NOMO-1 treated with DMSO at 0.1 percent for 48 hours (cell line): ENCODE measurements at regions not wholly inside any gene's neighbourhood (a gene's known extent, or its start where the extent isn't known, plus 50 kb on each side); places are given as distances from the start of the nearest gene placed in this dataset.

Source experiments
- DNase-seq: peaks from one replicate; lab custom pipeline; 2025; ENCODE audit not compliant: unreplicated experiment; lab: John Stamatoyannopoulos, UW

- DNase-seq: no peak
These were observed 335.7 kb upstream of the NCAM2 start for GRCh38 chr21:20662514-20662913.

GRCh38 chr21:20667931-20668330, 330.3 kb upstream of the NCAM2 start:
- no peak for DNase-seq

- DNase-seq: no peak
These were observed 312.7 kb upstream of the NCAM2 start for GRCh38 chr21:20685475-20685874.

- no peak for DNase-seq
These were observed 299.6 kb upstream of the NCAM2 start for GRCh38 chr21:20698585-20698984.

- no peak for DNase-seq
These were observed 297.0 kb upstream of the NCAM2 start for GRCh38 chr21:20701235-20701634.

GRCh38 chr21:20703112-20703767, 295.0 kb upstream of the NCAM2 start:
- no peak for DNase-seq

- no peak for DNase-seq
These were observed 277.6 kb upstream of the NCAM2 start for GRCh38 chr21:20720623-20721022.

- DNase-seq: no peak
These were observed 277.1 kb upstream of the NCAM2 start for GRCh38 chr21:20721151-20721550.

GRCh38 chr21:20728691-20729090, 269.5 kb upstream of the NCAM2 start:
- no peak for DNase-seq

- no peak for DNase-seq
These were observed 268.8 kb upstream of the NCAM2 start for GRCh38 chr21:20729376-20729775.

GRCh38 chr21:20730441-20730840, 267.8 kb upstream of the NCAM2 start:
- DNase-seq: no peak

GRCh38 chr21:20735257-20735656, 263.0 kb upstream of the NCAM2 start:
- no peak for DNase-seq

- no peak for DNase-seq
These were observed 260.8 kb upstream of the NCAM2 start for GRCh38 chr21:20737227-20737913.

GRCh38 chr21:20739421-20739820, 258.8 kb upstream of the NCAM2 start:
- peak; percentile 7 for DNase-seq

- DNase-seq: no peak
These were observed 256.8 kb upstream of the NCAM2 start for GRCh38 chr21:20741445-20741844.

- DNase-seq: no peak
These were observed 238.0 kb upstream of the NCAM2 start for GRCh38 chr21:20760221-20760620.

GRCh38 chr21:20774737-20775136, 223.5 kb upstream of the NCAM2 start:
- no peak for DNase-seq

GRCh38 chr21:20779321-20779720, 218.9 kb upstream of the NCAM2 start:
- no peak for DNase-seq

- no peak for DNase-seq
These were observed 214.6 kb upstream of the NCAM2 start for GRCh38 chr21:20783611-20784010.

GRCh38 chr21:20789729-20790500, 208.3 kb upstream of the NCAM2 start:
- DNase-seq: no peak

GRCh38 chr21:20800106-20800505, 198.1 kb upstream of the NCAM2 start:
- DNase-seq: no peak

- no peak for DNase-seq
These were observed 196.0 kb upstream of the NCAM2 start for GRCh38 chr21:20802201-20802600.
